Astrocyte (in vitro differentiated cells and primary cell): ENCODE measurements at regions not wholly inside any gene's neighbourhood (a gene's known extent, or its start where the extent isn't known, plus 50 kb on each side); places are given as distances from the start of the nearest gene placed in this dataset.

Experiments
- DNase-seq: peaks from one replicate; pipeline ENCODE4 v3.0.0-alpha.2; 2010; ENCODE audit warnings: low read depth
- FAIRE-seq: peaks from 2 replicates; lab custom pipeline; 2011; peaks lifted over from hg19 to GRCh38; lab: Jason Lieb, UNC
- H2AFZ ChIP-seq: 2 replicates; pipeline ENCODE4 v1.6.0; 2012; ENCODE audit warnings: low read depth, low read length, inconsistent platforms
- H3K27ac ChIP-seq: 2 replicates; pipeline ENCODE4 v1.5.1; 2011; ENCODE audit warnings: low read depth, low read length, inconsistent platforms
- H3K27me3 ChIP-seq: 2 replicates; pipeline ENCODE4 v1.6.0; 2011; ENCODE audit warnings: low read length, inconsistent platforms; ENCODE audit not compliant: insufficient read depth
- H3K36me3 ChIP-seq: 2 replicates; pipeline ENCODE4 v1.5.1; 2011; ENCODE audit warnings: low read length, inconsistent platforms; ENCODE audit not compliant: insufficient read depth
- H3K4me1 ChIP-seq: 2 replicates; pipeline ENCODE4 v1.5.1; 2011; ENCODE audit warnings: low read length, inconsistent platforms; ENCODE audit not compliant: insufficient read depth
- H3K4me2 ChIP-seq: 2 replicates; pipeline ENCODE4 v1.6.0; 2012; ENCODE audit warnings: low read length, inconsistent platforms
- H3K4me3 ChIP-seq: 2 replicates; pipeline ENCODE4 v1.5.1; 2011; ENCODE audit warnings: low read depth, mild to moderate bottlenecking, low read length, inconsistent platforms; ENCODE audit not compliant: insufficient read depth
- H3K79me2 ChIP-seq: 2 replicates; pipeline ENCODE4 v1.6.0; 2012; ENCODE audit warnings: mild to moderate bottlenecking, low read length, inconsistent platforms; ENCODE audit not compliant: insufficient read depth
- H3K9ac ChIP-seq: 2 replicates; pipeline ENCODE4 v1.6.0; 2012; ENCODE audit warnings: mild to moderate bottlenecking, low read length, inconsistent platforms
- H3K9me3 ChIP-seq: 2 replicates; pipeline ENCODE4 v1.5.1; 2012; ENCODE audit warnings: low read depth, mild to moderate bottlenecking, low read length, inconsistent platforms; ENCODE audit not compliant: insufficient read depth
- H4K20me1 ChIP-seq: 2 replicates; pipeline ENCODE4 v1.6.0; 2012; ENCODE audit warnings: low read length, inconsistent platforms; ENCODE audit not compliant: insufficient read depth
- H3K27ac Mint-ChIP-seq: one replicate; pipeline ENCODE4 v1.8.0; 2021; ENCODE audit warnings: mild to moderate bottlenecking, mixed read lengths; ENCODE audit not compliant: unreplicated experiment
- H3K27me3 Mint-ChIP-seq: one replicate; pipeline ENCODE4 v1.8.0; 2021; ENCODE audit warnings: low read depth, mixed read lengths; ENCODE audit not compliant: unreplicated experiment
- H3K36me3 Mint-ChIP-seq: one replicate; pipeline ENCODE4 v1.8.0; 2021; ENCODE audit warnings: low read depth, mixed read lengths; ENCODE audit not compliant: unreplicated experiment
- H3K4me1 Mint-ChIP-seq: one replicate; pipeline ENCODE4 v1.8.0; 2021; ENCODE audit warnings: low read depth, mixed read lengths; ENCODE audit not compliant: unreplicated experiment
- H3K4me3 Mint-ChIP-seq: one replicate; pipeline ENCODE4 v1.8.0; 2021; ENCODE audit warnings: mild to moderate bottlenecking, moderate library complexity, mixed read lengths; ENCODE audit not compliant: unreplicated experiment
- H3K9me3 Mint-ChIP-seq: one replicate; pipeline ENCODE4 v1.8.0; 2021; ENCODE audit warnings: mild to moderate bottlenecking, mixed read lengths; ENCODE audit not compliant: unreplicated experiment
- CTCF ChIP-seq: IDR thresholded peaks from 2 replicates; pipeline ENCODE4 v1.5.1; 2011; ENCODE audit warnings: low read depth, mild to moderate bottlenecking, inconsistent platforms, low read length, moderate library complexity; ENCODE audit not compliant: insufficient read depth
- EZH2 ChIP-seq: IDR thresholded peaks from 2 replicates; pipeline ENCODE4 v1.6.1; 2012; ENCODE audit warnings: mild to moderate bottlenecking, low read length, inconsistent platforms; ENCODE audit not compliant: insufficient read depth

DNA sequence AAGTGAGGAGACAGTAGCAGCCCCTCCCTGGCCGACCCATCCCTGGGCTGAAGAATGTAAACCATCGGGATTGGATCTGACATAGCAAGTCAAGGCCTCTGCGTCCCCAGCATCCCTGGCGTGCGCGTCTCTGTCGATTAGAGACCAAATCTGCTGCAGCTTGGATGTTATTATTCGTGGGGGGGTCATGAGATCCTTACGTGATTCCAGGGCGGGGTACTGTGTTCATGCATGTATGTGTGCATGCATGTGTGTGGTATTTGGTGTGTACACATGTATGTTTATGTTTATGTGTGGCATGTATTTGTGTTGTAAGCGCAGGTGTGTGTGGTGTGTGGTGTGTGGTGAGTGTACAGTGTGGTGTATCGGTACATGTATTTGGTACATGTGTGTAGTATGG is 741.8 kb upstream of the SALL3 start:
- peak; percentile 39 for FAIRE-seq
- peak overlapping the region; percentile 13 for H3K27ac Mint-ChIP-seq

GRCh38 chr18:78238404-78239089 is 741.1 kb upstream of the SALL3 start:
- Mint-ChIP-seq H3K27me3 (no peaks in the 10 kb centered on the region), H3K4me3 (no peak overlapping the region), H3K4me1 (no peaks in the 10 kb centered on the region), H3K27ac (peak overlapping the region; percentile 13), H3K9me3 (peaks cover 14% of the 10 kb centered on the region), H3K36me3 (no peaks in the 10 kb centered on the region)
- no peak overlapping the region for H2AFZ ChIP-seq
- H3K36me3 ChIP-seq, result no peaks in the 10 kb centered on the region
- H3K79me2 ChIP-seq, result no peaks in the 10 kb centered on the region
- DNase-seq (no peak), FAIRE-seq (no peak)
- no peak for TF ChIP-seq CTCF
- no peak for TF ChIP-seq EZH2
- no peak overlapping the region for H3K4me3 ChIP-seq
- H3K4me1 ChIP-seq, result no peaks in the 10 kb centered on the region
- no peak overlapping the region for H3K9ac ChIP-seq
- H3K9me3 ChIP-seq, result peaks cover 9% of the 10 kb centered on the region
- H3K4me2 ChIP-seq, result no peak overlapping the region
- no peaks in the 10 kb centered on the region for H3K27me3 ChIP-seq
- no peaks in the 10 kb centered on the region for H4K20me1 ChIP-seq
- H3K27ac ChIP-seq, result no peak overlapping the region

More for the DNA sequence above, 741.8 kb upstream of the SALL3 start:
- TF ChIP-seq EZH2 (no peak), CTCF (no peak)
- H3K36me3 ChIP-seq, result no peaks in the 10 kb centered on the region
- H3K4me3 Mint-ChIP-seq, result no peak overlapping the region
- peaks cover 9% of the 10 kb centered on the region for H3K9me3 ChIP-seq
- H3K36me3 Mint-ChIP-seq, result no peaks in the 10 kb centered on the region
- no peaks in the 10 kb centered on the region for H3K27me3 ChIP-seq
- no peak overlapping the region for H2AFZ ChIP-seq
- H3K4me1 Mint-ChIP-seq, result no peaks in the 10 kb centered on the region
- H3K79me2 ChIP-seq, result no peaks in the 10 kb centered on the region
- H3K27ac ChIP-seq, result no peak overlapping the region
- no peak for DNase-seq
- H4K20me1 ChIP-seq, result no peaks in the 10 kb centered on the region
- H3K4me3 ChIP-seq, result no peak overlapping the region
- no peaks in the 10 kb centered on the region for H3K4me1 ChIP-seq
- H3K9me3 Mint-ChIP-seq, result peaks cover 15% of the 10 kb centered on the region
- H3K27me3 Mint-ChIP-seq, result no peaks in the 10 kb centered on the region
- no peak overlapping the region for H3K9ac ChIP-seq
- no peak overlapping the region for H3K4me2 ChIP-seq

DNA sequence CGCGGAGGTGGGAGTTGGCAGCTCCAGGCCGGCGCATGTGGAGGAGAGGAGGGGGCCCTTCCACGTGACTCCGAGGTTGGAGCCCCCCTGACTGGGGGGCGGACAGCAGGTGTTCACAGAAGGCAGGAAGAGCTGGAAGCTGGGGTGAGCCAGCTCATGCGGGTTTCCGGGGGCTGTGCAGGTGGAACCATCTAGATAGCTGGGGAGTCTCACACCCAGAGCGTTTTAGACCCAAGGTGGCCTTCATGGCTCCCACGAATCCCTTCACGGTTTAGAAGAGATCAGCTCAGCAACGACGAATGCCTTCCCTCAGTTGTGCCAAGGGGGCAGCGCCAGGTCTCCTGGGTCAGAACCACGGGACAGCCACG is 740.5 kb upstream of the SALL3 start:
- Histone ChIP-seq H3K4me2 (no peak overlapping the region), H4K20me1 (no peaks in the 10 kb centered on the region), H2AFZ (no peak overlapping the region), H3K79me2 (no peaks in the 10 kb centered on the region), H3K9ac (no peak overlapping the region), H3K36me3 (no peaks in the 10 kb centered on the region), H3K4me1 (no peaks in the 10 kb centered on the region), H3K9me3 (peaks cover 12% of the 10 kb centered on the region), H3K27ac (no peak overlapping the region), H3K4me3 (no peak overlapping the region), H3K27me3 (no peaks in the 10 kb centered on the region)
- no peak for TF ChIP-seq EZH2
- no peak for TF ChIP-seq CTCF
- no peaks in the 10 kb centered on the region for H3K36me3 Mint-ChIP-seq
- no peaks in the 10 kb centered on the region for H3K27me3 Mint-ChIP-seq
- no peak overlapping the region for H3K4me3 Mint-ChIP-seq
- peaks cover 14% of the 10 kb centered on the region for H3K9me3 Mint-ChIP-seq
- no peak for FAIRE-seq
- DNase-seq, result no peak
- no peaks in the 10 kb centered on the region for H3K4me1 Mint-ChIP-seq
- no peak overlapping the region for H3K27ac Mint-ChIP-seq
